WTC11 (cell line): ENCODE measurements at regions not wholly inside any gene's neighbourhood (a gene's known extent, or its start where the extent isn't known, plus 50 kb on each side); places are given as distances from the start of the nearest gene placed in this dataset.

Experiments
- ATAC-seq: fragments of 200-7000 bp; cut with Tn5 transposase; 2 replicates; pipeline ENCODE4 v1.10.0; 2021; ENCODE audit warnings: mild to moderate bottlenecking, moderate library complexity
- CTCF ChIA-PET: fragments of 300-600 bp; sonication (Branson Sonifier 250); formaldehyde crosslinking; loops from one replicate; lab custom pipeline; 2021; ENCODE audit warnings: antibody characterized with exemption; lab: Charles Lee
- POLR2A ChIA-PET: fragments of 350-600 bp; sonication (Branson Sonifier 250); formaldehyde crosslinking; loops from one replicate; lab custom pipeline; 2021; ENCODE audit warnings: antibody characterized with exemption; lab: Charles Lee
- DNase-seq: peaks from one replicate; pipeline ENCODE4 v3.0.0; 2021; ENCODE audit warnings: low spot score
- H3K27ac Mint-ChIP-seq: 2 replicates; pipeline ENCODE4 v1.8.0; 2021; ENCODE audit warnings: mixed read lengths
- H3K27me3 Mint-ChIP-seq: 2 replicates; pipeline ENCODE4 v1.8.0; 2021; ENCODE audit warnings: low read depth, mild to moderate bottlenecking, moderate library complexity, mixed read lengths
- H3K36me3 Mint-ChIP-seq: 2 replicates; pipeline ENCODE4 v1.8.0; 2021; ENCODE audit warnings: mixed read lengths
- H3K4me1 Mint-ChIP-seq: 2 replicates; pipeline ENCODE4 v1.8.0; 2022; ENCODE audit warnings: mixed read lengths
- H3K4me3 Mint-ChIP-seq: 2 replicates; pipeline ENCODE4 v1.8.0; 2021; ENCODE audit warnings: mild to moderate bottlenecking, moderate library complexity, mixed read lengths
- H3K9me3 Mint-ChIP-seq: 2 replicates; pipeline ENCODE4 v1.8.0; 2021; ENCODE audit warnings: mixed read lengths
- ARID4B ChIP-seq: sonication (generic); formaldehyde crosslinking; IDR thresholded peaks from 2 replicates; pipeline ENCODE4 v1.8.0; 2023; ENCODE audit warnings: missing genetic modification reagents, mild to moderate bottlenecking, borderline replicate concordance
- ATF1 ChIP-seq: sonication (generic); formaldehyde crosslinking; IDR thresholded peaks from 2 replicates; pipeline ENCODE4 v1.8.1; 2023; ENCODE audit warnings: mild to moderate bottlenecking, moderate library complexity, missing genetic modification reagents
- CBFB ChIP-seq: sonication (generic); formaldehyde crosslinking; IDR thresholded peaks from 2 replicates; pipeline ENCODE4 v1.8.1; 2022; ENCODE audit warnings: mild to moderate bottlenecking, low read depth, missing genetic modification reagents
- E2F4 ChIP-seq: sonication (generic); formaldehyde crosslinking; IDR thresholded peaks from 2 replicates; pipeline ENCODE4 v1.8.1; 2022; ENCODE audit warnings: low read depth, mild to moderate bottlenecking, moderate library complexity, missing genetic modification reagents, borderline replicate concordance
- EMX1 ChIP-seq: fragments of 250-450 bp; sonication (Bioruptor Pico); IDR thresholded peaks from 2 replicates; pipeline ENCODE4 v1.8.0; 2021; ENCODE audit warnings: mild to moderate bottlenecking
- ESRRA ChIP-seq: sonication (generic); formaldehyde crosslinking; IDR thresholded peaks from 2 replicates; pipeline ENCODE4 v1.8.1; 2022; ENCODE audit warnings: mild to moderate bottlenecking, missing genetic modification reagents, borderline replicate concordance
- GABPB1 ChIP-seq: sonication (generic); formaldehyde crosslinking; IDR thresholded peaks from 2 replicates; pipeline ENCODE4 v1.8.1; 2023; ENCODE audit warnings: mild to moderate bottlenecking, missing genetic modification reagents
- HMGXB4 ChIP-seq: sonication (generic); formaldehyde crosslinking; IDR thresholded peaks from 2 replicates; pipeline ENCODE4 v1.8.1; 2023; ENCODE audit warnings: mild to moderate bottlenecking, moderate library complexity, missing genetic modification reagents
- TP53 ChIP-seq: sonication (generic); formaldehyde crosslinking; IDR thresholded peaks from 2 replicates; pipeline ENCODE4 v1.8.1; 2023; ENCODE audit warnings: mild to moderate bottlenecking, missing genetic modification reagents
- ZBTB21 ChIP-seq: sonication (generic); formaldehyde crosslinking; IDR thresholded peaks from 2 replicates; pipeline ENCODE4 v1.8.1; 2023; ENCODE audit warnings: mild to moderate bottlenecking, missing genetic modification reagents, borderline replicate concordance
- ZBTB43 ChIP-seq: sonication (generic); formaldehyde crosslinking; IDR thresholded peaks from 2 replicates; pipeline ENCODE4 v1.8.1; 2023; ENCODE audit warnings: mild to moderate bottlenecking, missing genetic modification reagents
- TF ChIP-seq, protein P1 (sequence below): sonication (generic); formaldehyde crosslinking; conservative IDR thresholded peaks from 2 replicates; pipeline ENCODE4 v1.8.1; 2023; ENCODE audit warnings: mild to moderate bottlenecking, low read depth, missing genetic modification reagents, moderate library complexity
- TF ChIP-seq, protein P2 (sequence below): sonication (generic); formaldehyde crosslinking; IDR thresholded peaks from 2 replicates; pipeline ENCODE4 v1.8.0; 2023; ENCODE audit warnings: missing genetic modification reagents
- TF ChIP-seq, protein P3 (sequence below): fragments of 250-450 bp; sonication (Bioruptor Pico); IDR thresholded peaks from 2 replicates; pipeline ENCODE4 v1.9.0; 2021; ENCODE audit warnings: mild to moderate bottlenecking, borderline replicate concordance

DNA sequence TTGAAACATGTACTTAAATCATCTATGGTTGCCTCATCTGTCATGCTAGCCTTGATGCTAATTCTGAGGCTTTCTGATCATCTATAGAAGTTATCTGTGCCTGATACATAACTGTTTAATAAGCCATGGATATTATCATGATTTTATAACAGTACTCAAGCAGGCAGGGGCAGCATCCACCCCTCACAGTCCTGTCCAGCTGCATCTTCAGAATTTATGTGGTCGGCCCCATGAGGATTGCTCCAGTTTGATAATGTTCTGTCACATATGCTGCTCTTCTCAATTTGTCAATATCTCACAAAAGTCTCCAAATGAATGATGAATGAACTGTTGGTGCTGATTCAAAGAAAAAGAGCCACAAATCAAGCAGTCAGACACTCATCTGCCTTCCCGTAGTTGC, 335.1 kb upstream of the POM121L12 start (continued):
- no peak for TF ChIP-seq EMX1 (CRISPR knock-in tag)
- no peak for TF ChIP-seq ZBTB43
- TF ChIP-seq ESRRA (CRISPR knock-in tag), result no peak
- no peak for TF ChIP-seq TP53 (CRISPR knock-in tag)
- no peak for TF ChIP-seq CBFB (CRISPR knock-in tag)
- TF ChIP-seq GABPB1 (CRISPR knock-in tag), result no peak
- TF ChIP-seq, protein P1, sequence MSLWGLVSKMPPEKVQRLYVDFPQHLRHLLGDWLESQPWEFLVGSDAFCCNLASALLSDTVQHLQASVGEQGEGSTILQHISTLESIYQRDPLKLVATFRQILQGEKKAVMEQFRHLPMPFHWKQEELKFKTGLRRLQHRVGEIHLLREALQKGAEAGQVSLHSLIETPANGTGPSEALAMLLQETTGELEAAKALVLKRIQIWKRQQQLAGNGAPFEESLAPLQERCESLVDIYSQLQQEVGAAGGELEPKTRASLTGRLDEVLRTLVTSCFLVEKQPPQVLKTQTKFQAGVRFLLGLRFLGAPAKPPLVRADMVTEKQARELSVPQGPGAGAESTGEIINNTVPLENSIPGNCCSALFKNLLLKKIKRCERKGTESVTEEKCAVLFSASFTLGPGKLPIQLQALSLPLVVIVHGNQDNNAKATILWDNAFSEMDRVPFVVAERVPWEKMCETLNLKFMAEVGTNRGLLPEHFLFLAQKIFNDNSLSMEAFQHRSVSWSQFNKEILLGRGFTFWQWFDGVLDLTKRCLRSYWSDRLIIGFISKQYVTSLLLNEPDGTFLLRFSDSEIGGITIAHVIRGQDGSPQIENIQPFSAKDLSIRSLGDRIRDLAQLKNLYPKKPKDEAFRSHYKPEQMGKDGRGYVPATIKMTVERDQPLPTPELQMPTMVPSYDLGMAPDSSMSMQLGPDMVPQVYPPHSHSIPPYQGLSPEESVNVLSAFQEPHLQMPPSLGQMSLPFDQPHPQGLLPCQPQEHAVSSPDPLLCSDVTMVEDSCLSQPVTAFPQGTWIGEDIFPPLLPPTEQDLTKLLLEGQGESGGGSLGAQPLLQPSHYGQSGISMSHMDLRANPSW (CRISPR knock-in tag), result no peak
- no peak for TF ChIP-seq ATF1 (CRISPR knock-in tag)
- TF ChIP-seq ARID4B, result no peak
- no peak for TF ChIP-seq ZBTB21

DNA sequence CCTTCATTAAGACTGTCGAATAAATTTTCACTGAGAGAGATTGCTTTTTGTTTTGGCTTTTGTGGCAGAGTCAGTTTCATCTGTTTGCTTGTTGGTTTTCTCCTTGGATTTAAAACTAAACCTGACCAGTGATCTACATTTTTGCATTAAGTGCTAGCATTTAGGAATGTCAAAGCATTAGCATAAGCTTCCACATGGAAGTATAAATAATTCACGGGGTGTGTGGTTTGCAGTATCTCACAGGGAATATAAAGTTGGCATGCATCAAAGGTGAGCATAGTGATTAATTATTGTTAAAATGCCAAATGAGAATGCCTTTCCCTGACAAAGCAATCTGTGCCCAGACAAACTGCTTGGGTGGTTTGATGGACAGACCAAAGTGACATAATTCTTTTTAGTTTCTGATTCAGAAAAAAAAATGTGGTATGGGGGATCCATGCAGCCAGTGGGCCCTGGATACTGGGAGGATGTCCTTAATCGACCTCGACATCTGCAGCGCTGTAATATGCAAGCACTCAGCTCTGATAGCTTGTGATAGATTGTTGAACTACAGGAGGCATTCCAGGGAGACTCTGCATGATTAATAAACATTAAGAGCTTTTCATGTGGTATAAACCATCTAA, 339.3 kb upstream of the POM121L12 start:
- Mint-ChIP-seq H3K4me1 (peaks cover 19% of the 10 kb centered on the region), H3K36me3 (peaks cover 10% of the 10 kb centered on the region), H3K9me3 (peaks cover 12% of the 10 kb centered on the region), H3K27me3 (peaks cover 3% of the 10 kb centered on the region; the same call in 1 of the 2 replicates), H3K27ac (peak overlapping the region; percentile 82; the same call in 1 of the 2 replicates), H3K4me3 (no peak overlapping the region)
- DNase-seq, result no peak
- TF ChIP-seq, protein P2, sequence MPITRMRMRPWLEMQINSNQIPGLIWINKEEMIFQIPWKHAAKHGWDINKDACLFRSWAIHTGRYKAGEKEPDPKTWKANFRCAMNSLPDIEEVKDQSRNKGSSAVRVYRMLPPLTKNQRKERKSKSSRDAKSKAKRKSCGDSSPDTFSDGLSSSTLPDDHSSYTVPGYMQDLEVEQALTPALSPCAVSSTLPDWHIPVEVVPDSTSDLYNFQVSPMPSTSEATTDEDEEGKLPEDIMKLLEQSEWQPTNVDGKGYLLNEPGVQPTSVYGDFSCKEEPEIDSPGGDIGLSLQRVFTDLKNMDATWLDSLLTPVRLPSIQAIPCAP (CRISPR knock-in tag), result no peak
- TF ChIP-seq, protein P3, sequence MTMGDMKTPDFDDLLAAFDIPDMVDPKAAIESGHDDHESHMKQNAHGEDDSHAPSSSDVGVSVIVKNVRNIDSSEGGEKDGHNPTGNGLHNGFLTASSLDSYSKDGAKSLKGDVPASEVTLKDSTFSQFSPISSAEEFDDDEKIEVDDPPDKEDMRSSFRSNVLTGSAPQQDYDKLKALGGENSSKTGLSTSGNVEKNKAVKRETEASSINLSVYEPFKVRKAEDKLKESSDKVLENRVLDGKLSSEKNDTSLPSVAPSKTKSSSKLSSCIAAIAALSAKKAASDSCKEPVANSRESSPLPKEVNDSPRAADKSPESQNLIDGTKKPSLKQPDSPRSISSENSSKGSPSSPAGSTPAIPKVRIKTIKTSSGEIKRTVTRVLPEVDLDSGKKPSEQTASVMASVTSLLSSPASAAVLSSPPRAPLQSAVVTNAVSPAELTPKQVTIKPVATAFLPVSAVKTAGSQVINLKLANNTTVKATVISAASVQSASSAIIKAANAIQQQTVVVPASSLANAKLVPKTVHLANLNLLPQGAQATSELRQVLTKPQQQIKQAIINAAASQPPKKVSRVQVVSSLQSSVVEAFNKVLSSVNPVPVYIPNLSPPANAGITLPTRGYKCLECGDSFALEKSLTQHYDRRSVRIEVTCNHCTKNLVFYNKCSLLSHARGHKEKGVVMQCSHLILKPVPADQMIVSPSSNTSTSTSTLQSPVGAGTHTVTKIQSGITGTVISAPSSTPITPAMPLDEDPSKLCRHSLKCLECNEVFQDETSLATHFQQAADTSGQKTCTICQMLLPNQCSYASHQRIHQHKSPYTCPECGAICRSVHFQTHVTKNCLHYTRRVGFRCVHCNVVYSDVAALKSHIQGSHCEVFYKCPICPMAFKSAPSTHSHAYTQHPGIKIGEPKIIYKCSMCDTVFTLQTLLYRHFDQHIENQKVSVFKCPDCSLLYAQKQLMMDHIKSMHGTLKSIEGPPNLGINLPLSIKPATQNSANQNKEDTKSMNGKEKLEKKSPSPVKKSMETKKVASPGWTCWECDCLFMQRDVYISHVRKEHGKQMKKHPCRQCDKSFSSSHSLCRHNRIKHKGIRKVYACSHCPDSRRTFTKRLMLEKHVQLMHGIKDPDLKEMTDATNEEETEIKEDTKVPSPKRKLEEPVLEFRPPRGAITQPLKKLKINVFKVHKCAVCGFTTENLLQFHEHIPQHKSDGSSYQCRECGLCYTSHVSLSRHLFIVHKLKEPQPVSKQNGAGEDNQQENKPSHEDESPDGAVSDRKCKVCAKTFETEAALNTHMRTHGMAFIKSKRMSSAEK, result no peak
- no peak for TF ChIP-seq E2F4 (CRISPR knock-in tag)
- no peak for TF ChIP-seq HMGXB4
- POLR2A ChIA-PET, result no interaction called here
- CTCF ChIA-PET, result no interaction called here
- peak; percentile 57; the same call in 1 of the 2 replicates for ATAC-seq
